HG03066 (cell line): ENCODE measurements at regions not wholly inside any gene's neighbourhood (a gene's known extent, or its start where the extent isn't known, plus 50 kb on each side); places are given as distances from the start of the nearest gene placed in this dataset.

Experiments used
- ATAC-seq: cut with Tn5 transposase; IDR thresholded peaks from one replicate; pipeline ENCODE4 v1.9.1; 2021; ENCODE audit warnings: low read depth; ENCODE audit not compliant: unreplicated experiment

DNA sequence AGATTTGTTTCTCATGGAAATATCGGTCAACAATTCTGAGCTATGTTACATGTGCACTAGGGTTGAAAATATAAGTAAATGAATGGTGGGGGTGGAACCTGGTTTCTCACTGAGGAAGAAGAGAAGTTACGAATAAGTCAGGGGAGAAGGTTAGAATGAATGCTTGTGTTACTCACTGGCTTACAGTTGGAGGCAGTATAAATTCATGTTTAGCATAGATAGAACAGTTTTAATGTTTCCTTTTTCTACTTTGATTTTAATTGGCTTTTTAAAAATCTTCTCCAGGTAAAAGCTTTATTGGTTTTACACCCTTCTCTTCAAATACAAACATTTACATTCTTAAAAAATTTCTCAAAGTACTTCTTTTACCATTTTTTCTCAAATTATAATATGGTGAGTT lies 1113.7 kb downstream of the CDH11 start:
- no peak for ATAC-seq

DNA sequence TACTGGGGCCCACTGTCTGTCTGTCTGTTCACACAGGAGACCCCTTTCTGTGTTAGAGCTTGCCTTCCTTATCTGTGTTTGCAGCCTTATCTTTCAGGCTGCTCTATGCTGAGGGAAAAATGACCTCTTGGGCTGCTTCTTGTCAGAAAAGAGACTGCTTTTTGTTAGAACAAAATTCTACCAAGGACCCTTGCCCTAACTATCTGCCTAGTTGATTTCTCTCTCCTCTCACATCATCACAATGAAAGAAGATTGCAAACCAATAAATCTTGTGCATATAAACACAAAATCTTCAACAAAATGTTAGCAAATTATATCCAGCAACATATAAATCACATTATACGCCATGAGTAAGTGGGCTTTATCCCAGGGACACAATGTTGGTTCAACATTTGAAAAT lies 1117.7 kb downstream of the CDH11 start:
- no peak for ATAC-seq

DNA sequence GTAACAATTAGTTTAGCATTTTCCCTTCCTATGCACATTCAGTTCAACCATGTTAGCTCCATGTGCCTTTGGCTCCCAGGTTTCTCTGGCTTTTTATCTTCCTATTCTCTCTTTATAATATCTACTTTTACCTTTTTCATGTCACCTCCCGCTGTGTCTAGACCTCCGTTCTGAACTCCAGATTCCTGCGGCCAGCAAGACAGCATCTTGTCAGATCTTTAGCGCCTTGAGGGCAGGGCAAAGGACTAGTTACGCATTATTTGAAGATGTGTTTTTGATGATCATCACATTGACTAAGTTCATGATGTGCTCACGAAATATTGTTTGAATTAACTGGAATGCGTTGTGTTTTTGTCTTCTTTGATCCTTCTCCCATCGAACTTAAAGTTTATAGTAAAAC lies 1126.8 kb downstream of the CDH11 start:
- no peak for ATAC-seq

DNA sequence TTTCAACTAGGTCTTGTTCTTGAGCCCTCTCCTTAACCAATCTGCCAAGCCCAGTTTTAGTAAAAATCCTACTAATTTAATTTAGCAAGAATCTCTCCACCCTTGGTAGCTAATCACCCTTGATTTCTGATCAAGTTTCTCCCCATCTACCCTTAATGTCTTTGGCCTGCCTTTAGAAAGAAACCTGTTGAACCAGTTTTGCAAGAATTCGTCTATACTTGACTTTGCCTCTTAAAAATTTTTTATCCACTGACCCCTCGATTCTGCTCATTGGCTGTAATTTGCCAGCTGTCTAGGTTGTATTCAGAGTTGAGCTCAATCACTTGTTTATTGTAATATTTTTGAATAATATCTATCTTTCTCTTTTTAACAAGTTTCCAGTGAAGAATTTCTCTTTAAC lies 1138.5 kb downstream of the CDH11 start:
- ATAC-seq, result no peak

DNA sequence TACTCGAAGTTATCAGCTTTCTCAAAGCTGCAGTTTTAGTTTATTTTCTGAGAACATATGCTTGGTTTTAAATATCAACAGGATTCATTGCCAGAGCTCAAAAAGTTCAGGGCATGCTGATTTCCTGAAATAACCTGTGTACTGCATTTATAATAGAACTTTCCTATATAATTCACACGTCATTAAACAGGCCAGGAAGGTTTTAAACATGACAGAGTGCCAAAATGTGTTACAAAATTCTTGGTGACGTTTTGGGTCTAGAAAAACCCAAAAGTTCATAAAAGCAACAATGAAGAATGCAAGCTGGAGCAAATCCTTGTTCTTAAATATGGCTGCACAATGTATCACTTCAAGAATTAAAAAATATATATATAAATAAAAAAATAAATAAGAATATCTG lies 1139.1 kb downstream of the CDH11 start:
- ATAC-seq, result no peak

DNA sequence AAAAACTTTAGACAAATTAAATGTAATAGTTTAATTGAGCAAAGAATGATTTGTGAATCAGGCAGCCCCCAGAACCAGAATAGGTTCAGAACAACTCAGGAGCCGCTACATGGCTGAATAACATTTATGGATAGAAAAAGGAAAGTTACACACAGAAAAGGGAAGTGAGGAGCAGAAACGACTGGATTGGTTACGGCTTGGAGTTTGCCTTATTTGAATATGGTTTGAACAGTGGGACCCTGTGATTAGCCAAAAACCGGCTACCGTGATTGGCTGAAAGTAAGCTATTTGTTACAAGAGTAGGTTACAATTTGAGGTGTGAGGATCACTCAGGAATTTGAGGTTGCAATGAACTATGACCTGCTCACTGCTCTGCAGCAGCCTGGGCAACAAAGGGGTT lies 1139.8 kb downstream of the CDH11 start:
- ATAC-seq, result no peak

DNA sequence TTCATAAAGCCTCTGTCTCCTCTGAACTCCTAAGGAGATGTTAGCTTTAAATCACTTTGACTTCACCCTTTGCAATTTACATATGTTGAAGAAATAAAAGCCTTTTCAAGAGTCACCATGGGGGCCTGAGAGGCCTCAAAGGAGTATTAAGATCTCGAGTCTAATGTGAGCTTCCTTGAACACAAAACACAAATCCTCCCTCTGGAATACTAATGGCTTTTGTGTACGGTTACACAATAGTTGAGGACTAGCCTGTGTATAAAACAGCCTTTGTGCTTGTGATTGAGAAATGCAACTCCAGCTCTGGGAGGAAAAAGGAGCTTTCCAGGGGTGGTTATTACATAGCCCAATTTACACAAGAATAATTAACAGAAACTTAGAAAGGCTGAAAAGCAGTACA lies 1140.2 kb downstream of the CDH11 start:
- ATAC-seq, result no peak

DNA sequence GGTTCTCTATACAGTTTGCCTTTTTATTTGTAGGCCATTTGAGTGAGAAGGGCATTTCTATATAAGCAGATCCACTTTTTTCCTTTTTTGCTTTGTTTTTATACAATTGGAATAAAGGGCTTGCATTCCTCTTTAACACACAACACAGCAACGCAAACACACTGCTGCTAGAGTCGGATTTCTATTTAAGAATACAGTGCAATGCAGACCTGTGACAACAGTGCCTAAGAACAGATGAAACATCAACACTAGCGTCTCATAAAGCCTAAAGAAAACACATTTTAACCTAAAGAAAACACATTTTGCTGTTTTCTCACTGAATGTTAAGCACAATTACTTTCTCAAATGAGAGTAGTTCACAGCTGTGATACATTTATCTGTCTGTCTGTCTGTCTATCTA lies 1141.1 kb downstream of the CDH11 start:
- no peak for ATAC-seq

DNA sequence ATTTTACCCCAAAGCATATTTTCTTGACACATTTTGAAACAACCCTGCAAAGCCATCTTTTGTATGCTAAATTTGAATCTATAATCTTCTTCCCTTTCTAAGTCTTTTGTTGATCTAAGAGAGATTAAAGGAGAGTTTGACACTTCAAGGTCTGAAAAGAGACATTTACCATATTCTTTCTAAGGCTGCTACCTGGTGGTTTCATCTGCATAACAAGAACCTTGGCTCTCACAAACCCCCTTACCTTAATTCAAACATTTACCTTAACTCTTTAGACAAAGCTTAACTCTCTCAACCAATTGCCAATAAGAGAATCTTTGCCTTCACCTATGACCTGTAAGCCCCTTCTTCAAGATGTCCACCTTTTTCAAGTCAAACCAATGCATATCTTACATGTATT lies 1143.6 kb downstream of the CDH11 start:
- no peak for ATAC-seq

DNA sequence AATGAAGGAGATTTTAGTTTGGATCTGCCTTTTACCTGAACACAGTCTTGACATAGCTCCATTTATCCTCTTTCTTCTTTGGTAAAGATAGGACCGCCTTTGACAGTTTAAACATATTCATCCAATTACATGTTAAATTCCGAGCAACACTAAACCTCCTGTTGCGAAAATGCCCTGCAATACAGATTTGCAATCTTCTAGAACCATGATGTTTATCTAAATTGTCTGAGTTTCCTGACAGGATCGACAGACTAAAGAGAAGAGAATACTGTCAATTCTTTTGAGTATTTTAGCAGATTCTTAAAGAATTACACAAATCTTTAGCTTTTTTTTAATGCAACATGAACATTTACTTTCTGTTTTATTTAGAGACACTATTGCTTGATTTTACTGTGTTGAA lies 1145.5 kb downstream of the CDH11 start:
- no peak for ATAC-seq

DNA sequence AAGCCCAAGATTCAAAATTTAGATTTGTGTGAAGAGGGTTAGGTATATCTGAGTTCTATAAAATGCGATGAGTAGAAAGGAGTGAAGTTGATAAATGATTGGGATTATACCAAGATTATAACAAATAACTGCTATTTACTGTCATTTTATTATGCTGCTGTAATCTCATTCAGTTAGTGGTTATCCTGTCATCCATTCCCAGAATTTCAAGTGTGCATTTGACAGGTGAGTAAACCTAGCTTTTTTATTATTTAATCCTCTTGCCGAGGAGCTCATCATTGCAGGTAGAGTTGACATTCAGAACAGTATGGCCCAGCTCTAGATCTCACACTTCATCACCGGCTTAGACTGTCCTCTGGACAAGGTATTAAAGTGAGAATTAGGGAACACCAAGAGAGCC lies 1146.2 kb downstream of the CDH11 start:
- no peak for ATAC-seq

DNA sequence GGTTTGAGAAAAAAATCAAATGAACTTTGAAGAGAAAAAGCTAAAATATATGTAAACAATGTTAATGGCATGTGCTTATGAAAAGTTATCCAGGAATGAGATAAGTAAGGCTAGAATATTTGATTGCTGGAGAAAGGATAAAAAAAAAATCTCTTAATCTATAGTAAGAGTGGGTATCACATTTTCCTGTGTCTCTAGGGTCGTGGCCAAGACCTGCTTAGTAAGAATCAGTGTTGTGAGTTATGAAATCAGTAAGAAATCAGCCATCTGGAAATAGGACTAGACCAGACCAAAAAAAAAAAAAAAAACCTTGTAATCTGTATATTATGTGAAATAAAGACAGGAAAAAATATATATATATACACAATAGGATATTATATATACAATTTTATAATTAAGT lies 1153.9 kb downstream of the CDH11 start:
- ATAC-seq, result no peak

DNA sequence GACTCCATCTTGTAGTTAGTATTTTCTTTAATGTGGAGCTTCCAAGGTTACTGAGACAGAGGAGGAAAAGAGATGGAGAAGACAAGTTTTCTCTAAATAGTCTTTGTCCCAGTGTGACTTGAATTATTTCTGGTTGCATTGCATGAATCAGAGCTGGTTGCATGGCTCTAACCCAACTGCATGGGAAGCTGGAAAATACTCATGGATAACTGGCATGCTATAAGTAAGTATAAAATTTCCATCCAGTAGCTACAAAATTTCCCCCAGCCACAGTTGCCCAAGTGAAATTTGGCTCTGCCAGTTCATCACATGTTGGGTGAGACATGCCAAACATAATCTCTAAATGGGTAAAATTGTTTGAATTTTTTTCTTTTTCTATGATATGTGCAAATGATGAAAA lies 1161.5 kb downstream of the CDH11 start:
- ATAC-seq, result no peak

DNA sequence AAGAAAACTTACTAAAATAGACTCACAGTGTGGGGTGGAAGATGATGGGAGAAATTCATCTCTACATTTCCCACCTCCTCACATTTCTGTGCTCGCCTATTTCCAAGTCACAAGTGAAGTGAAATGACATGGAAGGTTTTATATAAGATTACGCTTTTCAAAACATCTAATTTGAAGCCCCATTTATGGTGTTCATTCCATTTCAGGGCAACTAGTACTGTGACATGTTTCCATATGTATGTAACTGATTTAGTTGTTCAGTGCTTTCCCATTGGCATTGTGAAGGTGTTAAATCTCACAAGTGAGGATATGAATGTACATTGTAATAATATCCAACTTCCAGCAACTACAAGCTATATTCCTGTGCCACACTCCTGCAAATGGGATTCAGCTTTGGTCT lies 1174.8 kb downstream of the CDH11 start:
- no peak for ATAC-seq

DNA sequence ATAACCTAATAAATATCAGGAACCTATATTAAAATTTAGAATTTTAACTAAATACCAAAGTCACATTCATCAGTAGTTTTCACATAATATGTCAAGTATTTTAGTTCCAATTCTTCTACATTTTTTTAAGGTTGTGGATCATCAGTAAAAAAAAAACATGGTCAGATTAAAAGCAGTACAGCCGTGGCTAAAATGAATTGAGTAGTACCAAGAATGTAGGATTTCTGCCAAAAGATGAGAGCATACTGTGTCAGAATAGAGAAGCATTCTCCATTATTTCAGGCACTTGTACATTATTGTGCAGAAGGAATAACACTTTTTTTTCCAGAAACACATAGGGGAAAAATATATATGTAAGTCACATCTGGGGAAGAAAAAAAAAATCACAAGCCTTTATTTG lies 1176.1 kb downstream of the CDH11 start:
- no peak for ATAC-seq

DNA sequence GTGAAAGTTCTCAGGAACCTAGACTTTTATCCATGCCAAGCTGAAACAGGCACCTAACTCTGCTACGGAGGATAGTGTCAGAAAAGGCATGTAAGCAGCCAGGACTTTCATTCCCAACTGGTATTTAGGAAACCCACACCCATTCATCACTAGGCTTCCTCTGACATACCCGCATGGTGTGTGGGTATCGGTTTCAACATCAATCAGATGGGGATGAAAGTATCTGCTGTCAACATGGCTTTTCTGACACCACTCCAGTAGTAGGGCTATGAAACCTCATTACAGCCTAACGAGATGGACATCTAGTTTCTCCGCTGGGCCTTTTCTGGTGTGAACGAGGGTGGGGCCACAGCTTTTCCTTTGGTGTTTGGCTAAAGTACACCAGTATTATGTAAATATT lies 1178.3 kb downstream of the CDH11 start:
- ATAC-seq, result no peak

DNA sequence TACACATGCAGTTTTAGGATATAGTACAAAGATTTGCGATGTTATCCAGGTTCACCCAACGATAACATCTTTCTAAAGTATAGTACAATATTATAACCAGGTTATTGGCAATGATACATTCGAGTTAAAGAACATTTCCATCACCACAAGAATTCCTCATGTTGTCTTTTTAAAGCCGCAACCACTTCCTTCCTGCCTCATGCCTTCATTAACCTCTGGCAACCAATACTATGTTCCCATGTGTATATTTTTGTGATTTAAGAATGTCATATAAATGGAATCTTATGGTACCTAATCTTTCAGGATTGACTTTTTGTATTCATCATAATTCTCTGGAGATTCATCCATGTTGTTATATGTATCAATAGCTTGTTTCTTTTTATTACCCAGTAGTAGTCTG lies 1183.2 kb downstream of the CDH11 start:
- ATAC-seq, result no peak

DNA sequence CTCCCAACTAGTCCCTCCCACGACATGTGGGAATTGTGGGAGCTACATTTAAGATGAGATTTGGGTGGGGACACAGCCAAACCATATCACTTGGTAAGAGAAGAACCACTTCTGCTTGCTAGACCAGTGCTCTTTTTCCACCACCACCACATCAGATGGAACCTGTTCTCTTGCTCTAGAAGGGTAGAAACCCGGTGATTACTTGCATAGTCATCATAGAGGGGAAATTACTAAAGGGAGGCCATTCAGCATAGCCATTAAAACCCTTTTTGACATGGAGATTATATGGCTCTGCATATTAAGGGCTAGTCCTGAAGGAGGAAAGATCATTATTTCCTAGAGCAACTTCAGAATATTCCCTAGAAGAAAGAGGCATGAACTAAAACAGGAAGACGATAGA lies 1188.0 kb downstream of the CDH11 start:
- ATAC-seq, result no peak

DNA sequence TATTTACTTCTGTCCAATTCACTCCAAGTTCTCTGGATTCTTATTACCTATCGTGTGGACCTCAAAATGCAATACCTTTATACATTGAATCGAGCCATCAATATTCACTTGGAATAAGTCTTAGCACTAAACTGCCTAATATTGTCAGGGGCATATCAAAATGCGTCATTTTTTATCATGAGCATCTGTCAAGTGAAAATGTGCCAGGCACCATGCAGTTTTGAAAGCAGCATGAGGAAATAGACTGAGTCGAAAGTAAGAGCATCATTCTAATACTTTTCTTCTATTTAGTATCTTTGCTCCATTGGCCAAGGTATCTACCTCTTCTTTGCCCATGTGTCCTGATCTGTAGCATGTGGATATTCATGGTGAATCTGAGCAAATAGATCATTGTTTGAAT lies 1193.4 kb downstream of the CDH11 start:
- ATAC-seq, result no peak

DNA sequence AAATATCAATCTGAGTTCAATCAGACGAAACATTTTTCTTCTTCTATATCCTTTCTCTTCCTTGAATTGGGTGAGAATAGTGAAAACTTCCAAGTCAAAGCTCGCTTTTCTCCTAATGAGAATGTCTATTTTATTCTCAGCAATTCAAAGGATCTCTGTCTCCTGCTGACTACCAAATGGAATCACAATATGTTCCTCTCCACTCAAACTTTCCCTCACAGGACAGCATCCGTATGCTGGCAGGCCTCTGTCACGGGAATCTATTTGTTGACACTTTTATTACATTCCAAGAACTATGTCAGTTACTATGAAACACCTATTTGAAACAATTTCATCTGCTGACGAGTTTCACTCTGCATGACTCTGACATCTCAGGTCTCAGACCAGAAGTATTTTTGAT lies 1196.6 kb downstream of the CDH11 start:
- ATAC-seq, result no peak

DNA sequence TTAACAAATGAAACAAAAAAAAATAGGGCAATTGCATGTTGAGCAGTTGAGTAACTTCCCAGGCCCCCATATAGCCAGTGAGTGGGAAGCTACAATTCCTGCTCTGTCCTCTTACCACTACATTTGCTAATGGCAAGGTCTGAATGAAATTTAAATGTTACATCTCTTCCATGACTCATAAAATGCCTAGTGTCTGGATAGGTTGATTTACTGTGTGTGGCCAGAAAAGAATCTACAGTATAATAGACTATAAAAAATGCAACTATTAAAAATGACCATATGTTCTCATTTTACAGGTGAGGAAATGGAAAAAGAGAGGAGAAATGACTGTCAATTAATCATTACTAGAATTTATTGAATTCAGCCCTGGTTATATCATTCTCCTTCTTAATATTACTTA lies 1199.3 kb downstream of the CDH11 start:
- no peak for ATAC-seq

DNA sequence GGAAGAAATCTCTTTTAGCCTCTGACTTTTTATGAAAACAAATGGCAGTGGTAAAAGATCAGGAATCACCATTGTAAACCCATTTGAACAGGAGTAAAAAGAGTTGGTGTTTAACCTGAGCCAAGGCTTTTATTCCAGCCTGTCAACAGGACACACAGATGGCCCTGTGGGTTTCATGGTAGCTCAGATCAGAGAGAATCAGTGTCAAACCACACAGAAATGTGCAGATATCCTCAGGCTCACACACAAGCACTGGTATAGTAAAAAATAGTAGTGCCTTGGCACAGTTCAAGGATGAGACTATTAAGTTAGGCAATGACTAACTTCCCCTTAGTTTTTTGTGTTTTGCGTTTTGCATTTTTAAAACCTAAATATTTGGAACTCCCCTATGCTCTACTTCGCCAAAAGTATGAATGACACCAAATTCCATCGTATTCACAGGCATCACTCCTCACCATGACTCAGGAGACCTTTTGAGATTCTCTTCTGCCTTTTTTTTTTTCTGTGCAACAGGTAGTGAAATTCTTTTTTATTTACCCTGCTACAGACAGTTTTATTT lies 1200.0 kb downstream of the CDH11 start:
- no peak for ATAC-seq

DNA sequence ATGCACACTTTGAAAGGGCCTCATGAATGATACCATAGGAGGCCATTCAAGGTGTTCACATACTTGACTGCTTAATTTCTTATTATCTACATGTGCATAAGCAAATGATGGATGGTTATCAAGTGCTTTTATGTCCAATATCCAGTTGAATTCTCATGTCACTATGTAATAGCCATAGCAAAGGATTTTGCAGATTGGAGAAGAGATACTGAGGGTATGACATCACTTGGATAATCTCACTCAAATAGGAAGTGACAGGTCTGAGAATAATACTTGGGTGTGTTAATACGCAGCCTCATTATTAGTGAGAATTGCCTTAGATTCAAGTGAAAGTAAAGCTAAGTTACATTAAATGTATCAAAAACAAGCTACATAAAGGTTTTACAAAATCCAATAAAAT lies 1208.6 kb downstream of the CDH11 start:
- no peak for ATAC-seq
